Activated CD4-positive, alpha-beta T cell treated with anti-CD3 and anti-CD28 coated beads, Interleukin-10, Interleukin-2, amounts not matched to agents 100 ng/mL and 50 ng/mL, durations not matched to agents 16 hours and 8 hours (primary cell): ENCODE measurements at regions not wholly inside any gene's neighbourhood (a gene's known extent, or its start where the extent isn't known, plus 50 kb on each side); places are given as distances from the start of the nearest gene placed in this dataset.
"Not testable (repeated sequence)": the region's sequence is repeated elsewhere in the genome, so short reads cannot be mapped to it uniquely, and the experiment has no call there.

Source experiments
- DNase-seq: peaks from one replicate; pipeline ENCODE4 v3.0.0-alpha.2; 2020

GRCh38 chr5:106521701-106522100 lies 1149.0 kb downstream of the EFNA5 start:
- no peak for DNase-seq

- DNase-seq = no peak
These were observed 1160.4 kb downstream of the EFNA5 start for GRCh38 chr5:106510321-106510720.

- DNase-seq = no peak
These were observed 1161.8 kb downstream of the EFNA5 start for GRCh38 chr5:106508894-106509293.

GRCh38 chr5:106493910-106494309 lies 1176.8 kb downstream of the EFNA5 start:
- no peak for DNase-seq

GRCh38 chr5:106489004-106489403 lies 1181.7 kb downstream of the EFNA5 start:
- no peak for DNase-seq

- DNase-seq = no peak
These were observed 1182.3 kb downstream of the EFNA5 start for GRCh38 chr5:106488407-106488806.

- no peak for DNase-seq
These were observed 1189.4 kb downstream of the EFNA5 start for GRCh38 chr5:106481374-106481773.

- DNase-seq = no peak
These were observed 1194.1 kb downstream of the EFNA5 start for GRCh38 chr5:106476630-106477029.

GRCh38 chr5:106474066-106474465 lies 1196.7 kb downstream of the EFNA5 start:
- no peak for DNase-seq

GRCh38 chr5:106459541-106459940 lies 1211.2 kb downstream of the EFNA5 start:
- DNase-seq = no peak

- DNase-seq = no peak
These were observed 1215.9 kb downstream of the EFNA5 start for GRCh38 chr5:106454651-106455415.

- DNase-seq = no peak
These were observed 1216.7 kb downstream of the EFNA5 start for GRCh38 chr5:106454050-106454449.

- DNase-seq = no peak
These were observed 1218.7 kb downstream of the EFNA5 start for GRCh38 chr5:106451998-106452397.

- DNase-seq = no peak
These were observed 1227.0 kb downstream of the EFNA5 start for GRCh38 chr5:106443746-106444145.

GRCh38 chr5:106435185-106435584 lies 1235.6 kb downstream of the EFNA5 start:
- DNase-seq = no peak

- DNase-seq = not testable (repeated sequence)
These were observed 1240.0 kb downstream of the EFNA5 start for GRCh38 chr5:106430733-106431132.

GRCh38 chr5:106423109-106423897 lies 1247.4 kb downstream of the EFNA5 start:
- DNase-seq = no peak

GRCh38 chr5:106420102-106420501 lies 1250.6 kb downstream of the EFNA5 start:
- no peak for DNase-seq

- no peak for DNase-seq
These were observed 1252.5 kb downstream of the EFNA5 start for GRCh38 chr5:106418196-106418595.

GRCh38 chr5:106417566-106417965 lies 1253.2 kb downstream of the EFNA5 start:
- no peak for DNase-seq

GRCh38 chr5:106417163-106417562 lies 1253.6 kb downstream of the EFNA5 start:
- no peak for DNase-seq

- DNase-seq = no peak
These were observed 1255.2 kb downstream of the EFNA5 start for GRCh38 chr5:106415541-106415940.

- no peak for DNase-seq
These were observed 1256.4 kb downstream of the EFNA5 start for GRCh38 chr5:106414342-106414741.

- DNase-seq = no peak
These were observed 1258.1 kb downstream of the EFNA5 start for GRCh38 chr5:106412606-106413005.
